ENCODE measurements at regions not wholly inside any gene's neighbourhood (a gene's known extent, or its start where the extent isn't known, plus 50 kb on each side); places are given as distances from the start of the nearest gene placed in this dataset.

GRCh38 chr14:98119739-98120138, 1152.3 kb downstream of the BCL11B start (continued):
- no peak for TF ChIP-seq TCF12 (IDR thresholded peaks at IDR 0.05)

- Histone ChIP-seq H3K9me2 (no peaks in the 10 kb centered on the region), H3K36me3 (replicated peaks in 1 of 2; ENCODE audit: control insufficient read depth in 1 of 2, insufficient read depth in 2 of 2, low read length in 1 of 2) (no peaks in the 10 kb centered on the region), H3K27ac (ENCODE audit: low read depth in 2 of 2, low read length in 1 of 2) (no peak overlapping the region), H4K20me1 (ENCODE audit: insufficient read depth) (no peaks in the 10 kb centered on the region), H3K9me3 (no peaks in the 10 kb centered on the region), H3K79me2 (ENCODE audit: insufficient read depth) (no peaks in the 10 kb centered on the region), H3K4me1 (ENCODE audit: control insufficient read depth in 1 of 2, insufficient read depth in 2 of 2, low read depth in 1 of 2, low read length in 1 of 2) (no peaks in the 10 kb centered on the region), H3K27me3 (ENCODE audit: insufficient read depth) (no peaks in the 10 kb centered on the region), H3K9ac (no peak overlapping the region), H3K4me2 (no peak overlapping the region), H3F3A (replicated peaks; ENCODE audit: insufficient read depth) (no peaks in the 10 kb centered on the region), H3K4me3 (ENCODE audit: low read depth in 2 of 2, low read length in 1 of 2) (no peak overlapping the region), H2AFZ (ENCODE audit: low read depth) (no peak overlapping the region)
- WGBS (ENCODE audit: low lambda C conversion rate), result 15% methylated on average over 6 of the region's 6 CpGs
- POLR2A ChIA-PET, result no interaction called here
- TF ChIP-seq RAD21 (IDR thresholded peaks at IDR 0.05; ENCODE audit: low read length) (no peak), ZBTB33 (IDR thresholded peaks at IDR 0.05; ENCODE audit: borderline replicate concordance, low read depth) (no peak), SIN3A (IDR thresholded peaks at IDR 0.05; ENCODE audit: borderline replicate concordance, low read depth, low read length) (no peak), REST (IDR thresholded peaks at IDR 0.05; ENCODE audit: low read depth, low read length) (no peak), RCOR1 (IDR thresholded peaks at IDR 0.05; ENCODE audit: low read length) (no peak), TEAD4 (IDR thresholded peaks at IDR 0.05; ENCODE audit: borderline replicate concordance, insufficient read depth) (no peak), CTCF (IDR thresholded peaks at IDR 0.05) (no peak), TAF1 (IDR thresholded peaks at IDR 0.05; ENCODE audit: borderline replicate concordance, low read depth, low read length) (no peak)
- CTCF ChIA-PET, result no interaction called here
- no peak for DNase-seq
These were observed 1151.0 kb downstream of the BCL11B start for GRCh38 chr14:98120831-98121464.

Data from SK-N-SH (cell line).